Keratinocyte (primary cell): ENCODE measurements at regions not wholly inside any gene's neighbourhood (a gene's known extent, or its start where the extent isn't known, plus 50 kb on each side); places are given as distances from the start of the nearest gene placed in this dataset.

Experiments
- CTCF ChIP-seq, 3 experiments: IDR thresholded peaks in 1 of 3; conservative IDR thresholded peaks in 1 of 3; optimal IDR thresholded peaks in 1 of 3; 2 replicates in 2 of 3; 3 replicates in 1 of 3; pipeline versions ENCODE3 to v1.5.1; 2011; ENCODE audit warnings: low read length in 3 of 3, mild to moderate bottlenecking in 3 of 3, moderate library complexity in 2 of 3, control low read depth in 1 of 3, inconsistent platforms in 1 of 3; ENCODE audit not compliant: insufficient read depth in 2 of 3; ENCODE audit errors: extremely low read depth in 1 of 3
- EZH2 ChIP-seq: IDR thresholded peaks from one replicate; pipeline ENCODE4 v1.6.1; 2012; ENCODE audit warnings: inconsistent platforms, mild to moderate bottlenecking, low read length, moderate library complexity

GRCh38 chr4:124851741-124852140 is 139.2 kb upstream of the ANKRD50 start:
- TF ChIP-seq CTCF (optimal IDR thresholded peaks at IDR 0.05 in 1 of 3, IDR thresholded peaks at IDR 0.05 in 1 of 3, conservative IDR thresholded peaks at IDR 0.05 in 1 of 3; ENCODE audit: extremely low read depth in 1 of 3, insufficient read depth in 2 of 3, low read length in 3 of 3): no peak
- TF ChIP-seq EZH2: no peak
